H1 (cell line): ENCODE measurements at regions not wholly inside any gene's neighbourhood (a gene's known extent, or its start where the extent isn't known, plus 50 kb on each side); places are given as distances from the start of the nearest gene placed in this dataset.

ENCODE experiments used
- ASH2L ChIP-seq: fragments of 200-600, 300-600 bp; sonication (generic); IDR thresholded peaks from one replicate; pipeline ENCODE4 v1.7.1; 2017; ENCODE audit warnings: low read length
- BACH1 ChIP-seq: IDR thresholded peaks from 2 replicates; pipeline ENCODE4 v1.6.1; 2012; ENCODE audit warnings: low read length, improper control_type of control experiment
- BCL11A ChIP-seq, 2 experiments: IDR thresholded peaks; one replicate each; pipeline ENCODE4 v1.6.1; 2011; ENCODE audit warnings: low read depth in 2 of 2, low read length in 2 of 2, mild to moderate bottlenecking in 2 of 2
- CHD1 ChIP-seq: IDR thresholded peaks from 2 replicates; pipeline ENCODE4 v1.6.1; 2012; ENCODE audit warnings: low read depth, low read length, improper control_type of control experiment
- GABPA ChIP-seq: IDR thresholded peaks from 2 replicates; pipeline ENCODE4 v1.6.1; 2011; ENCODE audit warnings: mild to moderate bottlenecking, low read length, moderate library complexity, borderline replicate concordance; ENCODE audit not compliant: insufficient read depth
- GTF2F1 ChIP-seq: IDR thresholded peaks from 2 replicates; pipeline ENCODE4 v1.6.1; 2012; ENCODE audit warnings: low read depth, low read length, improper control_type of control experiment, borderline replicate concordance
- JUND ChIP-seq: IDR thresholded peaks from 2 replicates; pipeline ENCODE4 v1.6.1; 2011; ENCODE audit warnings: mild to moderate bottlenecking, improper control_type of control experiment, low read length
- MAFK ChIP-seq: IDR thresholded peaks from 2 replicates; pipeline ENCODE4 v1.6.1; 2012; ENCODE audit warnings: low read depth, mild to moderate bottlenecking, improper control_type of control experiment, low read length
- NRF1 ChIP-seq: IDR thresholded peaks from 2 replicates; pipeline ENCODE4 v1.6.1; 2011; ENCODE audit warnings: mild to moderate bottlenecking, low read depth, low read length, improper control_type of control experiment
- RXRA ChIP-seq: IDR thresholded peaks from 2 replicates; pipeline ENCODE4 v1.6.1; 2011; ENCODE audit warnings: low read depth, mild to moderate bottlenecking, low read length, moderate library complexity; ENCODE audit not compliant: insufficient read depth
- SP2 ChIP-seq: IDR thresholded peaks from 2 replicates; pipeline ENCODE4 v1.6.1; 2012; ENCODE audit warnings: mild to moderate bottlenecking, low read length, inconsistent platforms
- TEAD4 ChIP-seq: IDR thresholded peaks from 2 replicates; pipeline ENCODE4 v1.6.1; 2012; ENCODE audit warnings: low read depth, low read length, inconsistent platforms, mixed read lengths
- YY1 ChIP-seq: IDR thresholded peaks from 2 replicates; pipeline ENCODE4 v1.6.1; 2011; ENCODE audit warnings: low read depth, mild to moderate bottlenecking, low read length
- TF ChIP-seq, protein P1 (sequence below): fragments of 300-600 bp; sonication (generic); IDR thresholded peaks from 2 replicates; pipeline ENCODE4 v1.7.1; 2012; ENCODE audit warnings: low read length, moderate library complexity, mild to moderate bottlenecking, inconsistent platforms; ENCODE audit not compliant: insufficient replicate concordance

DNA sequence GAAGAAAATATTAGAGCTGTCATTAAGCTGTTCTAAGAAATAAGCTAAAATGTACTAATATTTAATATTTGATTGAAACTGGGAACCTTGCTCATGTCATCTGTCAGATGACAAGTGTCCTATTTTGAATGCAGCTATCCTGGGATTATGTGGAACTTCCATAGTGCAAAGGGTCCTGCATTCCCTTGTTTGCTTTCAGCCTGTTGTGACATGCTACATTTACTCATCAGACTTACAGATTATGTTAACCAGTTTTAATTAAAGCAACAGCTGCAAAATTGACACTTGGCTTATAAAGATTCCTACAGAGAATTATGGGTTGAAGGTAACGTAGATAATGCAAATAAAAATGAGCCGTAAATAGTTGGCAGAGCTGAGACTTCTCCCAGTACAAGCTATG is 458.4 kb upstream of the RGS6 start (continued):
- TF ChIP-seq, protein P1, sequence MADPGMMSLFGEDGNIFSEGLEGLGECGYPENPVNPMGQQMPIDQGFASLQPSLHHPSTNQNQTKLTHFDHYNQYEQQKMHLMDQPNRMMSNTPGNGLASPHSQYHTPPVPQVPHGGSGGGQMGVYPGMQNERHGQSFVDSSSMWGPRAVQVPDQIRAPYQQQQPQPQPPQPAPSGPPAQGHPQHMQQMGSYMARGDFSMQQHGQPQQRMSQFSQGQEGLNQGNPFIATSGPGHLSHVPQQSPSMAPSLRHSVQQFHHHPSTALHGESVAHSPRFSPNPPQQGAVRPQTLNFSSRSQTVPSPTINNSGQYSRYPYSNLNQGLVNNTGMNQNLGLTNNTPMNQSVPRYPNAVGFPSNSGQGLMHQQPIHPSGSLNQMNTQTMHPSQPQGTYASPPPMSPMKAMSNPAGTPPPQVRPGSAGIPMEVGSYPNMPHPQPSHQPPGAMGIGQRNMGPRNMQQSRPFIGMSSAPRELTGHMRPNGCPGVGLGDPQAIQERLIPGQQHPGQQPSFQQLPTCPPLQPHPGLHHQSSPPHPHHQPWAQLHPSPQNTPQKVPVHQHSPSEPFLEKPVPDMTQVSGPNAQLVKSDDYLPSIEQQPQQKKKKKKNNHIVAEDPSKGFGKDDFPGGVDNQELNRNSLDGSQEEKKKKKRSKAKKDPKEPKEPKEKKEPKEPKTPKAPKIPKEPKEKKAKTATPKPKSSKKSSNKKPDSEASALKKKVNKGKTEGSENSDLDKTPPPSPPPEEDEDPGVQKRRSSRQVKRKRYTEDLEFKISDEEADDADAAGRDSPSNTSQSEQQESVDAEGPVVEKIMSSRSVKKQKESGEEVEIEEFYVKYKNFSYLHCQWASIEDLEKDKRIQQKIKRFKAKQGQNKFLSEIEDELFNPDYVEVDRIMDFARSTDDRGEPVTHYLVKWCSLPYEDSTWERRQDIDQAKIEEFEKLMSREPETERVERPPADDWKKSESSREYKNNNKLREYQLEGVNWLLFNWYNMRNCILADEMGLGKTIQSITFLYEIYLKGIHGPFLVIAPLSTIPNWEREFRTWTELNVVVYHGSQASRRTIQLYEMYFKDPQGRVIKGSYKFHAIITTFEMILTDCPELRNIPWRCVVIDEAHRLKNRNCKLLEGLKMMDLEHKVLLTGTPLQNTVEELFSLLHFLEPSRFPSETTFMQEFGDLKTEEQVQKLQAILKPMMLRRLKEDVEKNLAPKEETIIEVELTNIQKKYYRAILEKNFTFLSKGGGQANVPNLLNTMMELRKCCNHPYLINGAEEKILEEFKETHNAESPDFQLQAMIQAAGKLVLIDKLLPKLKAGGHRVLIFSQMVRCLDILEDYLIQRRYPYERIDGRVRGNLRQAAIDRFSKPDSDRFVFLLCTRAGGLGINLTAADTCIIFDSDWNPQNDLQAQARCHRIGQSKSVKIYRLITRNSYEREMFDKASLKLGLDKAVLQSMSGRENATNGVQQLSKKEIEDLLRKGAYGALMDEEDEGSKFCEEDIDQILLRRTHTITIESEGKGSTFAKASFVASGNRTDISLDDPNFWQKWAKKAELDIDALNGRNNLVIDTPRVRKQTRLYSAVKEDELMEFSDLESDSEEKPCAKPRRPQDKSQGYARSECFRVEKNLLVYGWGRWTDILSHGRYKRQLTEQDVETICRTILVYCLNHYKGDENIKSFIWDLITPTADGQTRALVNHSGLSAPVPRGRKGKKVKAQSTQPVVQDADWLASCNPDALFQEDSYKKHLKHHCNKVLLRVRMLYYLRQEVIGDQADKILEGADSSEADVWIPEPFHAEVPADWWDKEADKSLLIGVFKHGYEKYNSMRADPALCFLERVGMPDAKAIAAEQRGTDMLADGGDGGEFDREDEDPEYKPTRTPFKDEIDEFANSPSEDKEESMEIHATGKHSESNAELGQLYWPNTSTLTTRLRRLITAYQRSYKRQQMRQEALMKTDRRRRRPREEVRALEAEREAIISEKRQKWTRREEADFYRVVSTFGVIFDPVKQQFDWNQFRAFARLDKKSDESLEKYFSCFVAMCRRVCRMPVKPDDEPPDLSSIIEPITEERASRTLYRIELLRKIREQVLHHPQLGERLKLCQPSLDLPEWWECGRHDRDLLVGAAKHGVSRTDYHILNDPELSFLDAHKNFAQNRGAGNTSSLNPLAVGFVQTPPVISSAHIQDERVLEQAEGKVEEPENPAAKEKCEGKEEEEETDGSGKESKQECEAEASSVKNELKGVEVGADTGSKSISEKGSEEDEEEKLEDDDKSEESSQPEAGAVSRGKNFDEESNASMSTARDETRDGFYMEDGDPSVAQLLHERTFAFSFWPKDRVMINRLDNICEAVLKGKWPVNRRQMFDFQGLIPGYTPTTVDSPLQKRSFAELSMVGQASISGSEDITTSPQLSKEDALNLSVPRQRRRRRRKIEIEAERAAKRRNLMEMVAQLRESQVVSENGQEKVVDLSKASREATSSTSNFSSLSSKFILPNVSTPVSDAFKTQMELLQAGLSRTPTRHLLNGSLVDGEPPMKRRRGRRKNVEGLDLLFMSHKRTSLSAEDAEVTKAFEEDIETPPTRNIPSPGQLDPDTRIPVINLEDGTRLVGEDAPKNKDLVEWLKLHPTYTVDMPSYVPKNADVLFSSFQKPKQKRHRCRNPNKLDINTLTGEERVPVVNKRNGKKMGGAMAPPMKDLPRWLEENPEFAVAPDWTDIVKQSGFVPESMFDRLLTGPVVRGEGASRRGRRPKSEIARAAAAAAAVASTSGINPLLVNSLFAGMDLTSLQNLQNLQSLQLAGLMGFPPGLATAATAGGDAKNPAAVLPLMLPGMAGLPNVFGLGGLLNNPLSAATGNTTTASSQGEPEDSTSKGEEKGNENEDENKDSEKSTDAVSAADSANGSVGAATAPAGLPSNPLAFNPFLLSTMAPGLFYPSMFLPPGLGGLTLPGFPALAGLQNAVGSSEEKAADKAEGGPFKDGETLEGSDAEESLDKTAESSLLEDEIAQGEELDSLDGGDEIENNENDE: no peak
- TF ChIP-seq GTF2F1 (no peak), JUND (no peak), CHD1 (no peak), SP2 (no peak), GABPA (no peak), BCL11A (IDR thresholded peaks at IDR 0.05; ENCODE audit: low read depth in 2 of 2, low read length in 2 of 2) (no peak), BACH1 (no peak), TEAD4 (no peak), RXRA (no peak), YY1 (no peak), ASH2L (no peak), NRF1 (no peak), MAFK (no peak)
